Panc1 (cell line): ENCODE measurements at regions not wholly inside any gene's neighbourhood (a gene's known extent, or its start where the extent isn't known, plus 50 kb on each side); places are given as distances from the start of the nearest gene placed in this dataset.
"Not testable (repeated sequence)": the region's sequence is repeated elsewhere in the genome, so short reads cannot be mapped to it uniquely, and the experiment has no call there.

Experiments
- ATAC-seq: fragments of 200-7000 bp; cut with Tn5 transposase; 2 replicates; pipeline ENCODE4 v1.9.1; 2020; ENCODE audit warnings: mild to moderate bottlenecking, moderate library complexity
- BruUV-seq: library from RNA; stranded (reverse); fragments of 400-500 nt; replicated peaks from 2 replicates; lab custom pipeline; 2021; lab: Mats Ljungman, UMichigan
- CTCF ChIA-PET: fragments of 300-600 bp; sonication (Branson Sonifier 250); formaldehyde crosslinking; loops from one replicate; lab custom pipeline; 2022; ENCODE audit warnings: antibody characterized with exemption; lab: Charles Lee
- POLR2A ChIA-PET: fragments of 300-600 bp; sonication (Branson Sonifier 250); formaldehyde crosslinking; loops from one replicate; lab custom pipeline; 2022; ENCODE audit warnings: antibody characterized with exemption; lab: Charles Lee
- DNase-seq: peaks from one replicate; pipeline ENCODE4 v3.0.0-alpha.2; 2010; ENCODE audit warnings: low read depth, low spot score
- H3K27ac ChIP-seq: 2 replicates; pipeline ENCODE4 v1.5.1; 2011; ENCODE audit warnings: mild to moderate bottlenecking, low read length, inconsistent platforms
- H3K27me3 ChIP-seq: fragments of 200-500 bp; sonication (Bioruptor generic); 2 replicates; pipeline ENCODE4 v1.6.0; 2014; ENCODE audit warnings: low read length, inconsistent platforms; ENCODE audit not compliant: control insufficient read depth, insufficient read depth
- H3K36me3 ChIP-seq: fragments of 200-500 bp; sonication (Bioruptor generic); 2 replicates; pipeline ENCODE4 v1.5.1; 2014; ENCODE audit warnings: inconsistent platforms, mild to moderate bottlenecking, low read length, moderate library complexity; ENCODE audit not compliant: control insufficient read depth, insufficient read depth
- H3K4me1 ChIP-seq: 2 replicates; pipeline ENCODE4 v1.5.1; 2011; ENCODE audit warnings: inconsistent platforms, mild to moderate bottlenecking, low read length, moderate library complexity; ENCODE audit not compliant: control insufficient read depth, insufficient read depth
- H3K4me3 ChIP-seq, 2 experiments: 2 replicates each; pipeline ENCODE4 v1.5.1; 2011 to 2012; ENCODE audit warnings: low read depth in 2 of 2, low read length in 2 of 2, mild to moderate bottlenecking in 2 of 2, inconsistent platforms in 1 of 2, moderate library complexity in 1 of 2
- H3K9me3 ChIP-seq: fragments of 200-500 bp; sonication (Bioruptor generic); 2 replicates; pipeline ENCODE4 v1.5.1; 2014; ENCODE audit warnings: low read depth, mild to moderate bottlenecking, inconsistent platforms, low read length, moderate library complexity; ENCODE audit not compliant: control insufficient read depth, insufficient read depth
- POLR2AphosphoS5 ChIP-seq: IDR thresholded peaks from 2 replicates; pipeline ENCODE4 v1.6.1; 2012; ENCODE audit warnings: mild to moderate bottlenecking, low read depth, low read length, moderate library complexity
- SIN3A ChIP-seq: IDR thresholded peaks from 2 replicates; pipeline ENCODE4 v1.6.1; 2012; ENCODE audit warnings: low read depth, mild to moderate bottlenecking, low read length, moderate library complexity, borderline replicate concordance; ENCODE audit not compliant: insufficient read depth
- TCF7L2 ChIP-seq: IDR thresholded peaks from 2 replicates; pipeline ENCODE4 v1.6.1; 2011; ENCODE audit warnings: mild to moderate bottlenecking, low read depth, low read length, inconsistent platforms
- in situ Hi-C: cut with HindIII; loops from 2 replicates; pipeline ENCODE4 v1.10.0; 2016; ENCODE audit warnings: low sequenced_read_pairs, low pct_unique_long_range_greater_than_20kb
- intact Hi-C: fragments of 100-400 bp; cut with micrococcal nuclease; formaldehyde crosslinking; loops from one replicate; pipeline ENCODE4 v1.10.0; 2022; ENCODE audit not compliant: unreplicated experiment
- TF ChIP-seq, protein P1 (sequence below): fragments of 450-650 bp; IDR thresholded peaks from 2 replicates; pipeline ENCODE4 v1.5.1; 2017; ENCODE audit warnings: mild to moderate bottlenecking
- TF ChIP-seq, protein P2 (sequence below), 2 experiments: IDR thresholded peaks; 2 replicates each; pipeline ENCODE4 v1.6.1; 2011 to 2012; ENCODE audit warnings: low read depth in 2 of 2, control low read depth in 1 of 2, low read length in 1 of 2, mild to moderate bottlenecking in 1 of 2, moderate library complexity in 1 of 2; ENCODE audit not compliant: insufficient read depth in 1 of 2

DNA sequence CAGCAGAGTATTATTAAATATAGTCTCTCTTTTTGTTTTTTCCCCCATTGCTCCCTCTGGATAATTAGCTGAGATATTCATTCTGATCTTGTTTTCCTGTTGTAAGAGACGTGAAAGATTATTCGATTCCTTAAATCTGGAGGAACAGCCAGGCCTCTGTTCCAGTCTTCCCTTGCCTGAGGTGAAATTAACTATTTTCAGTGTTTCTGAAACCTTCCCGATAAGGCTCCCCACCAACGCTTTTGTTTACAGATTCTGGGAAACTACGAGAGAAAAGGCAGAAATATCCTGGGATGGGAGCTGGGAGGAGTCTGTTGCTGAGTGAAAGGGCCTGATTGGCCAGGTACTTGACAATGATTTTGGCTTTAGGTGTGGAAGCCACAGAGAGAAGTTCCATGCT, 63.6 kb upstream of the AGR3 start:
- DNase-seq (no peak), ATAC-seq (no peak)
- in situ Hi-C loops (no loop called here), intact Hi-C loops (no loop called here)
- Histone ChIP-seq H3K4me3 (no peak overlapping the region), H3K36me3 (no peaks in the 10 kb centered on the region), H3K27me3 (no peaks in the 10 kb centered on the region), H3K4me1 (no peaks in the 10 kb centered on the region), H3K9me3 (peaks cover 20% of the 10 kb centered on the region; the same call in 1 of the 2 replicates), H3K27ac (no peak overlapping the region)
- ChIA-PET CTCF (no interaction called here), POLR2A (no interaction called here)
- BruUV-seq, result no TSS peak
- TF ChIP-seq, protein P1, sequence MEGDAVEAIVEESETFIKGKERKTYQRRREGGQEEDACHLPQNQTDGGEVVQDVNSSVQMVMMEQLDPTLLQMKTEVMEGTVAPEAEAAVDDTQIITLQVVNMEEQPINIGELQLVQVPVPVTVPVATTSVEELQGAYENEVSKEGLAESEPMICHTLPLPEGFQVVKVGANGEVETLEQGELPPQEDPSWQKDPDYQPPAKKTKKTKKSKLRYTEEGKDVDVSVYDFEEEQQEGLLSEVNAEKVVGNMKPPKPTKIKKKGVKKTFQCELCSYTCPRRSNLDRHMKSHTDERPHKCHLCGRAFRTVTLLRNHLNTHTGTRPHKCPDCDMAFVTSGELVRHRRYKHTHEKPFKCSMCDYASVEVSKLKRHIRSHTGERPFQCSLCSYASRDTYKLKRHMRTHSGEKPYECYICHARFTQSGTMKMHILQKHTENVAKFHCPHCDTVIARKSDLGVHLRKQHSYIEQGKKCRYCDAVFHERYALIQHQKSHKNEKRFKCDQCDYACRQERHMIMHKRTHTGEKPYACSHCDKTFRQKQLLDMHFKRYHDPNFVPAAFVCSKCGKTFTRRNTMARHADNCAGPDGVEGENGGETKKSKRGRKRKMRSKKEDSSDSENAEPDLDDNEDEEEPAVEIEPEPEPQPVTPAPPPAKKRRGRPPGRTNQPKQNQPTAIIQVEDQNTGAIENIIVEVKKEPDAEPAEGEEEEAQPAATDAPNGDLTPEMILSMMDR, result no peak
- TF ChIP-seq POLR2AphosphoS5, result no peak

DNA sequence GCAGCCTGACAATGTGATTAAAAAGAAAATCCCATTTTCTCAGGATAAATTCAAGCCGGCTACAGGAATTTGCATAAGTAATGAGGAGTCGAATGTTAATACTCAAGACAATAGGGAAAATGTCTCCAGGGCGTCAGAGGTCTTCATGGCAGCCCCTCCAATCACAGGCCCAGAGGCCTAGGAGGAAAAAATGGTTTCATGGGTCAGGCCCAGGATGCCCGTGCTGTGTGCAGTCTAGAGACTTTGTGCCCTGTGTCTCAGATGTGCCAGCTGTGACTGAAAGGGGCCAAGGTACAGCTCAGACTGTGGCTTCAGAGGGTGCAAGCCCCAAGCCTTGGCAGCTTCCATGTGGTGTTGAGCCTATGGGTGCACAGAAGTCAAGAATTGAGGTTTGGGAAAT, 66.3 kb upstream of the AGR3 start:
- intact Hi-C loops, H3K4me3 ChIP-seq, H3K36me3 ChIP-seq, POLR2A ChIA-PET, H3K27me3 ChIP-seq, CTCF ChIA-PET, H3K27ac ChIP-seq, DNase-seq, in situ Hi-C loops, H3K4me1 ChIP-seq, BruUV-seq, ATAC-seq: not testable (repeated sequence)
- peaks cover 17% of the 10 kb centered on the region; the same call in 1 of the 2 replicates for H3K9me3 ChIP-seq

DNA sequence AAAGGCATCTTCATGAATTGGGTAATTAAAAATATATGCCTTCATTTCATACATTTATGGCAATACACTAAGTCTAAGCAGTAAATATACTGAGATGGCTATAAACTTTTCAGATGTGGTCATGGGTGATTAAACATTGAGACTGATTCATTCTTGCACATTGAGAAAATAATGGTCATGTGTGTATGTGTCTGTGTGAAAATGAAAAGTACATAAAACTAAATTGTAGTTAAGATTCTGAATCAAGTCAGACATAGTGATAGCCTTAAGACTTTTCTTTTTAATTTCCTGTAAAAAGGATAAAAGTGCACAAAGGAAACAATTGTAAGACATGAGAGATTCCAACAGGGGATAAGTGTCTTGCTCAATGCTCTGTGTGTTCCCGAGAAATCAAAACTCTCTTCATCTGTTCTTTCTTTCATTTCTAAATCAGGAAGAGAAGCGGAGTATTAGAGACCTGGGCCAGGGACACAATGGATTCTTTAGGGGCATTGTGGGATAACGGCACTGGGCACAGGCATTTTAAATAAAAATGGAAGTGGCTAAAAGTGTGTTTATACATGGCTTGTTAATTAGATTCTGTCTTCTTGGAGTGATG, 69.8 kb upstream of the AGR3 start:
- intact Hi-C loops (no loop called here), in situ Hi-C loops (no loop called here)
- Histone ChIP-seq H3K27me3 (no peaks in the 10 kb centered on the region), H3K4me1 (no peaks in the 10 kb centered on the region), H3K36me3 (no peaks in the 10 kb centered on the region), H3K4me3 (no peak overlapping the region), H3K9me3 (0 out of 2 replicates have a peak, but pooled peaks cover 13% of the 10 kb centered on the region), H3K27ac (no peak overlapping the region)
- ATAC-seq, result no peak
- no peak for DNase-seq
- POLR2A ChIA-PET, result no interaction called here
- TF ChIP-seq, protein P1, result no peak
- TF ChIP-seq POLR2AphosphoS5 (no peak), TCF7L2 (no peak), SIN3A (no peak)
- TF ChIP-seq, protein P2, sequence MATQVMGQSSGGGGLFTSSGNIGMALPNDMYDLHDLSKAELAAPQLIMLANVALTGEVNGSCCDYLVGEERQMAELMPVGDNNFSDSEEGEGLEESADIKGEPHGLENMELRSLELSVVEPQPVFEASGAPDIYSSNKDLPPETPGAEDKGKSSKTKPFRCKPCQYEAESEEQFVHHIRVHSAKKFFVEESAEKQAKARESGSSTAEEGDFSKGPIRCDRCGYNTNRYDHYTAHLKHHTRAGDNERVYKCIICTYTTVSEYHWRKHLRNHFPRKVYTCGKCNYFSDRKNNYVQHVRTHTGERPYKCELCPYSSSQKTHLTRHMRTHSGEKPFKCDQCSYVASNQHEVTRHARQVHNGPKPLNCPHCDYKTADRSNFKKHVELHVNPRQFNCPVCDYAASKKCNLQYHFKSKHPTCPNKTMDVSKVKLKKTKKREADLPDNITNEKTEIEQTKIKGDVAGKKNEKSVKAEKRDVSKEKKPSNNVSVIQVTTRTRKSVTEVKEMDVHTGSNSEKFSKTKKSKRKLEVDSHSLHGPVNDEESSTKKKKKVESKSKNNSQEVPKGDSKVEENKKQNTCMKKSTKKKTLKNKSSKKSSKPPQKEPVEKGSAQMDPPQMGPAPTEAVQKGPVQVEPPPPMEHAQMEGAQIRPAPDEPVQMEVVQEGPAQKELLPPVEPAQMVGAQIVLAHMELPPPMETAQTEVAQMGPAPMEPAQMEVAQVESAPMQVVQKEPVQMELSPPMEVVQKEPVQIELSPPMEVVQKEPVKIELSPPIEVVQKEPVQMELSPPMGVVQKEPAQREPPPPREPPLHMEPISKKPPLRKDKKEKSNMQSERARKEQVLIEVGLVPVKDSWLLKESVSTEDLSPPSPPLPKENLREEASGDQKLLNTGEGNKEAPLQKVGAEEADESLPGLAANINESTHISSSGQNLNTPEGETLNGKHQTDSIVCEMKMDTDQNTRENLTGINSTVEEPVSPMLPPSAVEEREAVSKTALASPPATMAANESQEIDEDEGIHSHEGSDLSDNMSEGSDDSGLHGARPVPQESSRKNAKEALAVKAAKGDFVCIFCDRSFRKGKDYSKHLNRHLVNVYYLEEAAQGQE (IDR thresholded peaks at IDR 0.05; ENCODE audit: insufficient read depth in 1 of 2, low read depth in 2 of 2, low read length in 1 of 2), result no peak
- BruUV-seq, result no TSS peak
- CTCF ChIA-PET, result no interaction called here
